Stimulated activated CD4-positive, alpha-beta T cell treated with anti-CD3 and anti-CD28 coated beads, TNF-alpha, amount 100 ng/mL, for 4 hours (primary cell): ENCODE measurements at regions not wholly inside any gene's neighbourhood (a gene's known extent, or its start where the extent isn't known, plus 50 kb on each side); places are given as distances from the start of the nearest gene placed in this dataset.
"Not testable (repeated sequence)": the region's sequence is repeated elsewhere in the genome, so short reads cannot be mapped to it uniquely, and the experiment has no call there.

Experiments used
- DNase-seq, 3 experiments: peaks; one replicate each; pipeline ENCODE4 v3.0.0-alpha.2; 2020; ENCODE audit warnings: low read depth in 3 of 3

GRCh38 chr2:176424746-176425145 is 155.5 kb downstream of the MTX2 start:
- no peak for DNase-seq

- DNase-seq, result no peak
These were observed 158.3 kb downstream of the MTX2 start for GRCh38 chr2:176427549-176427948.

GRCh38 chr2:176428944-176429469 is 159.8 kb downstream of the MTX2 start:
- DNase-seq, result not testable (repeated sequence)

GRCh38 chr2:176432434-176432833 is 163.2 kb downstream of the MTX2 start:
- no peak for DNase-seq

- no peak for DNase-seq
These were observed 166.5 kb downstream of the MTX2 start for GRCh38 chr2:176435729-176436128.

GRCh38 chr2:176443946-176444345 is 174.7 kb downstream of the MTX2 start:
- DNase-seq, result no peak

- no peak for DNase-seq
These were observed 176.7 kb downstream of the MTX2 start for GRCh38 chr2:176445956-176446355.

- no peak for DNase-seq
These were observed 177.6 kb downstream of the MTX2 start for GRCh38 chr2:176446718-176447414.

- DNase-seq, result no peak
These were observed 178.4 kb downstream of the MTX2 start for GRCh38 chr2:176447616-176448015.

- DNase-seq, result no peak
These were observed 180.6 kb downstream of the MTX2 start for GRCh38 chr2:176449852-176450251.

- no peak for DNase-seq
These were observed 184.5 kb downstream of the MTX2 start for GRCh38 chr2:176453784-176454183.

- peak; percentile 56 to 73 (median 58) for DNase-seq
These were observed 185.9 kb downstream of the MTX2 start for GRCh38 chr2:176454893-176455815.

- DNase-seq, result no peak
These were observed 186.6 kb downstream of the MTX2 start for GRCh38 chr2:176455816-176456291.

- DNase-seq, result no peak
These were observed 188.2 kb downstream of the MTX2 start for GRCh38 chr2:176457481-176457880.

GRCh38 chr2:176461098-176461808 is 192.0 kb downstream of the MTX2 start:
- no peak for DNase-seq

- DNase-seq, result no peak
These were observed 192.8 kb downstream of the MTX2 start for GRCh38 chr2:176461809-176462670.

- no peak for DNase-seq
These were observed 194.3 kb downstream of the MTX2 start for GRCh38 chr2:176463546-176463945.

GRCh38 chr2:176464886-176465564 is 195.8 kb downstream of the MTX2 start:
- no peak for DNase-seq

- no peak for DNase-seq
These were observed 197.7 kb downstream of the MTX2 start for GRCh38 chr2:176466918-176467452.

- no peak for DNase-seq
These were observed 198.4 kb downstream of the MTX2 start for GRCh38 chr2:176467595-176467994.
